WTC11 (cell line): ENCODE measurements at regions not wholly inside any gene's neighbourhood (a gene's known extent, or its start where the extent isn't known, plus 50 kb on each side); places are given as distances from the start of the nearest gene placed in this dataset.

Source experiments
- ATAC-seq: fragments of 200-7000 bp; cut with Tn5 transposase; 2 replicates; pipeline ENCODE4 v1.10.0; 2021; ENCODE audit warnings: mild to moderate bottlenecking, moderate library complexity
- CTCF ChIA-PET: fragments of 300-600 bp; sonication (Branson Sonifier 250); formaldehyde crosslinking; loops from one replicate; lab custom pipeline; 2021; ENCODE audit warnings: antibody characterized with exemption; lab: Charles Lee
- POLR2A ChIA-PET: fragments of 350-600 bp; sonication (Branson Sonifier 250); formaldehyde crosslinking; loops from one replicate; lab custom pipeline; 2021; ENCODE audit warnings: antibody characterized with exemption; lab: Charles Lee
- DNase-seq: peaks from one replicate; pipeline ENCODE4 v3.0.0; 2021; ENCODE audit warnings: low spot score
- H3K27ac Mint-ChIP-seq: 2 replicates; pipeline ENCODE4 v1.8.0; 2021; ENCODE audit warnings: mixed read lengths
- H3K27me3 Mint-ChIP-seq: 2 replicates; pipeline ENCODE4 v1.8.0; 2021; ENCODE audit warnings: low read depth, mild to moderate bottlenecking, moderate library complexity, mixed read lengths
- H3K36me3 Mint-ChIP-seq: 2 replicates; pipeline ENCODE4 v1.8.0; 2021; ENCODE audit warnings: mixed read lengths
- H3K4me1 Mint-ChIP-seq: 2 replicates; pipeline ENCODE4 v1.8.0; 2022; ENCODE audit warnings: mixed read lengths
- H3K4me3 Mint-ChIP-seq: 2 replicates; pipeline ENCODE4 v1.8.0; 2021; ENCODE audit warnings: mild to moderate bottlenecking, moderate library complexity, mixed read lengths
- H3K9me3 Mint-ChIP-seq: 2 replicates; pipeline ENCODE4 v1.8.0; 2021; ENCODE audit warnings: mixed read lengths
- ATF3 ChIP-seq: sonication (generic); formaldehyde crosslinking; conservative IDR thresholded peaks from 2 replicates; pipeline ENCODE4 v1.8.1; 2022; ENCODE audit warnings: mild to moderate bottlenecking, missing genetic modification reagents
- ATF6 ChIP-seq: sonication (generic); formaldehyde crosslinking; IDR thresholded peaks from 2 replicates; pipeline ENCODE4 v1.8.1; 2023; ENCODE audit warnings: mild to moderate bottlenecking, missing genetic modification reagents
- E2F4 ChIP-seq: sonication (generic); formaldehyde crosslinking; IDR thresholded peaks from 2 replicates; pipeline ENCODE4 v1.8.1; 2022; ENCODE audit warnings: low read depth, mild to moderate bottlenecking, moderate library complexity, missing genetic modification reagents, borderline replicate concordance
- ELF4 ChIP-seq: sonication (generic); formaldehyde crosslinking; IDR thresholded peaks from 2 replicates; pipeline ENCODE4 v1.8.1; 2022; ENCODE audit warnings: low read depth, mild to moderate bottlenecking, moderate library complexity, missing genetic modification reagents
- FOXK1 ChIP-seq: sonication (generic); formaldehyde crosslinking; IDR thresholded peaks from 2 replicates; pipeline ENCODE4 v1.8.0; 2022; ENCODE audit warnings: mild to moderate bottlenecking, moderate library complexity, missing genetic modification reagents
- HMGXB4 ChIP-seq: sonication (generic); formaldehyde crosslinking; IDR thresholded peaks from 2 replicates; pipeline ENCODE4 v1.8.1; 2023; ENCODE audit warnings: mild to moderate bottlenecking, moderate library complexity, missing genetic modification reagents
- PREB ChIP-seq: sonication (generic); formaldehyde crosslinking; IDR thresholded peaks from 2 replicates; pipeline ENCODE4 v1.8.1; 2022; ENCODE audit warnings: mild to moderate bottlenecking, missing genetic modification reagents, moderate library complexity, borderline replicate concordance
- SMAD3 ChIP-seq: sonication (generic); formaldehyde crosslinking; IDR thresholded peaks from 2 replicates; pipeline ENCODE4 v1.8.0; 2022; ENCODE audit warnings: missing genetic modification reagents, mild to moderate bottlenecking, borderline replicate concordance
- SMAD4 ChIP-seq: sonication (generic); formaldehyde crosslinking; IDR thresholded peaks from 2 replicates; pipeline ENCODE4 v1.8.0; 2022; ENCODE audit warnings: mild to moderate bottlenecking, missing genetic modification reagents
- SOX15 ChIP-seq: fragments of 250-450 bp; sonication (Bioruptor Pico); IDR thresholded peaks from 2 replicates; pipeline ENCODE4 v1.9.0; 2021; ENCODE audit warnings: mild to moderate bottlenecking
- TCF7 ChIP-seq: sonication (generic); formaldehyde crosslinking; IDR thresholded peaks from 2 replicates; pipeline ENCODE4 v1.8.0; 2022; ENCODE audit warnings: mild to moderate bottlenecking, low read depth, missing genetic modification reagents, moderate library complexity
- TEAD4 ChIP-seq: sonication (generic); formaldehyde crosslinking; IDR thresholded peaks from 2 replicates; pipeline ENCODE4 v1.8.0; 2022; ENCODE audit warnings: mild to moderate bottlenecking, missing genetic modification reagents
- ZNF232 ChIP-seq: sonication (generic); formaldehyde crosslinking; IDR thresholded peaks from 2 replicates; pipeline ENCODE4 v1.8.0; 2022; ENCODE audit warnings: mild to moderate bottlenecking, missing genetic modification reagents
- ZNF263 ChIP-seq: sonication (generic); formaldehyde crosslinking; IDR thresholded peaks from 2 replicates; pipeline ENCODE4 v1.8.1; 2022; ENCODE audit warnings: low read depth, mild to moderate bottlenecking, moderate library complexity, missing genetic modification reagents
- ZNF416 ChIP-seq: fragments of 250-450 bp; sonication (Bioruptor Pico); IDR thresholded peaks from 2 replicates; pipeline ENCODE4 v1.9.0; 2021; ENCODE audit warnings: mild to moderate bottlenecking, inconsistent platforms
- ZNF532 ChIP-seq: fragments of 250-450 bp; sonication (Bioruptor Pico); IDR thresholded peaks from 2 replicates; pipeline ENCODE4 v1.9.0; 2021; ENCODE audit warnings: mild to moderate bottlenecking, borderline replicate concordance

GRCh38 chr2:181289698-181290097 is 167.5 kb upstream of the ITGA4 start:
- DNase-seq (no peak), ATAC-seq (no peak)
- Mint-ChIP-seq H3K9me3 (no peaks in the 10 kb centered on the region), H3K27ac (no peak overlapping the region), H3K4me1 (no peaks in the 10 kb centered on the region), H3K4me3 (no peak overlapping the region), H3K36me3 (no peaks in the 10 kb centered on the region), H3K27me3 (no peaks in the 10 kb centered on the region)
- no peak for TF ChIP-seq FOXK1 (CRISPR knock-in tag)
- TF ChIP-seq TEAD4 (CRISPR knock-in tag) = no peak
- POLR2A ChIA-PET = no interaction called here
- CTCF ChIA-PET = no interaction called here

GRCh38 chr2:181290182-181290581 is 167.0 kb upstream of the ITGA4 start:
- no peak overlapping the region for H3K27ac Mint-ChIP-seq
- no peaks in the 10 kb centered on the region for H3K36me3 Mint-ChIP-seq
- H3K4me3 Mint-ChIP-seq = no peak overlapping the region
- POLR2A ChIA-PET = no interaction called here
- H3K4me1 Mint-ChIP-seq = no peaks in the 10 kb centered on the region
- CTCF ChIA-PET = no interaction called here
- DNase-seq (no peak), ATAC-seq (no peak)
- no peaks in the 10 kb centered on the region for H3K9me3 Mint-ChIP-seq
- no peaks in the 10 kb centered on the region for H3K27me3 Mint-ChIP-seq
- TF ChIP-seq TCF7 = no peak
- no peak for TF ChIP-seq SOX15 (CRISPR knock-in tag)
- TF ChIP-seq ZNF532 (CRISPR knock-in tag) = no peak
- TF ChIP-seq ZNF263 (CRISPR knock-in tag) = no peak
- no peak for TF ChIP-seq ATF6
- TF ChIP-seq ELF4 = no peak
- no peak for TF ChIP-seq SMAD4 (CRISPR knock-in tag)
- no peak for TF ChIP-seq ZNF416
- TF ChIP-seq HMGXB4 (CRISPR knock-in tag) = no peak
- no peak for TF ChIP-seq PREB
- TF ChIP-seq SMAD3 (CRISPR knock-in tag) = no peak
- TF ChIP-seq ATF3 (CRISPR knock-in tag) = no peak
- TF ChIP-seq E2F4 (CRISPR knock-in tag) = no peak
- TF ChIP-seq ZNF232 (CRISPR knock-in tag) = no peak
- TF ChIP-seq, all 79 proteins: peak for 0
